Stimulated activated naive CD8-positive, alpha-beta T cell treated with anti-CD3 and anti-CD28 coated beads, Interleukin-15, Interleukin-2, amounts not matched to agents 100 ng/mL and 50 ng/mL, for 24 hours (primary cell): ENCODE measurements at regions not wholly inside any gene's neighbourhood (a gene's known extent, or its start where the extent isn't known, plus 50 kb on each side); places are given as distances from the start of the nearest gene placed in this dataset.

Experiments used
- H3K27ac Mint-ChIP-seq: one replicate; pipeline ENCODE4 v1.8.0; 2021; ENCODE audit warnings: mild to moderate bottlenecking, mixed read lengths
- H3K27me3 Mint-ChIP-seq: one replicate; pipeline ENCODE4 v1.8.0; 2021; ENCODE audit warnings: mixed read lengths
- H3K36me3 Mint-ChIP-seq: one replicate; pipeline ENCODE4 v1.8.0; 2021; ENCODE audit warnings: low read depth, mixed read lengths
- H3K4me1 Mint-ChIP-seq: one replicate; pipeline ENCODE4 v1.8.0; 2021; ENCODE audit warnings: low read depth, mixed read lengths
- H3K4me3 Mint-ChIP-seq: one replicate; pipeline ENCODE4 v1.8.0; 2021; ENCODE audit warnings: mild to moderate bottlenecking, mixed read lengths
- H3K9me3 Mint-ChIP-seq: one replicate; pipeline ENCODE4 v1.8.0; 2021; ENCODE audit warnings: mixed read lengths

GRCh38 chr6:33936886-33937285 lies 133.1 kb upstream of the MLN start:
- H3K4me3 Mint-ChIP-seq, result no peak overlapping the region
- no peaks in the 10 kb centered on the region for H3K9me3 Mint-ChIP-seq
- no peaks in the 10 kb centered on the region for H3K4me1 Mint-ChIP-seq
- no peaks in the 10 kb centered on the region for H3K27me3 Mint-ChIP-seq
- H3K27ac Mint-ChIP-seq, result no peak overlapping the region
- H3K36me3 Mint-ChIP-seq, result no peaks in the 10 kb centered on the region

- H3K27me3 Mint-ChIP-seq, result no peaks in the 10 kb centered on the region
- no peak overlapping the region for H3K27ac Mint-ChIP-seq
- H3K4me1 Mint-ChIP-seq, result peaks cover under 1% of the 10 kb centered on the region
- H3K36me3 Mint-ChIP-seq, result no peaks in the 10 kb centered on the region
- no peaks in the 10 kb centered on the region for H3K9me3 Mint-ChIP-seq
- no peak overlapping the region for H3K4me3 Mint-ChIP-seq
Measured at GRCh38 chr6:33935439-33936080, 131.8 kb upstream of the MLN start.

DNA sequence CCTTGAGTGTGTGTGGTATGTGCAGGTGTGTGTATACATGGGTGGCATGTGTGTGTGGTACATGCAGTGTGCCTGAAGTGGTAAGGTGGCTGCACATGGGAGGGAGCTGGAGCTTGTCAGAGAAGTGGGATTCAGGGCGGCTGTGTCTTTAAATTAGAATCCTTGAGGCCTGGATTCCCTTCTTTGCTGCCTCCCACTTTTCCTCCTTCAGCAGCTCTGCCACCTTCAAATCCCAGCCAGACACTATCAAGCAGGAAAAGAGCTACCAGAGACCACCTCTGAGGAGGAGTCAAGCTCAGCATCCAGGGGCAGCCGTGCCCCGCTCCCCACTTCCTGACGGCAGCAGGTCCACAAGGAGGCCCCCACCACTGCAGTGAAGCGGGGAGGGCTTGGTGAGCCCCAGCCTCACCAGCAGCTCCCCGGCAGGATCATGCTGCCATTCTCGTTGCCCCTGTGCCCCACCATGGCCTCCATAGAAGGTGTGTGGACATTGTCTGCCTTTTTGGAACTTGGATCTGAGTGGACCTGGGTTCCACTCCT lies 131.0 kb upstream of the MLN start:
- Mint-ChIP-seq H3K27me3 (no peaks in the 10 kb centered on the region), H3K4me3 (no peak overlapping the region), H3K36me3 (no peaks in the 10 kb centered on the region), H3K4me1 (peaks cover 5% of the 10 kb centered on the region), H3K27ac (no peak overlapping the region), H3K9me3 (no peaks in the 10 kb centered on the region)

- Mint-ChIP-seq H3K4me1 (peaks cover 6% of the 10 kb centered on the region), H3K36me3 (no peaks in the 10 kb centered on the region), H3K27me3 (no peaks in the 10 kb centered on the region), H3K27ac (no peak overlapping the region), H3K4me3 (no peak overlapping the region), H3K9me3 (no peaks in the 10 kb centered on the region)
Measured at GRCh38 chr6:33933101-33933500, 129.3 kb upstream of the MLN start.

DNA sequence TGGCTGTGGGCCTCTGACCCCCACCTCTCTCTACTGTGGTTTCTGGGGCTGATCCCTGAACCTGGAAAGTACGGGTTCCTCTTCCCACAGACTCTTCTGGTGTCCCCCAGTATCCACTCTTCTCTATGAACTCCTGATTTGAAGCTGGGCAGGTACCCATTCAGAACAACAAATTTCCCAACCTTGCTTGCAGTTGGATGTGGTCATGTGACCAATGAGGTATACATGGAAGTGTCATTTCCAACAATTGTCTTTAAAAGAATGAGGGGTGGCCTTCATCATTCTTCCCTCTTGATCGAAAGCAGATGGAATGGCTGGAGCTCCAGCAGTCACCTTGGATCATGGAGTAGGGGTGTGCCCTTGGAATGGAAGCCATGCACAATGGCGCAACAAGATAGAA lies 128.0 kb upstream of the MLN start:
- no peak overlapping the region for H3K27ac Mint-ChIP-seq
- H3K36me3 Mint-ChIP-seq, result no peaks in the 10 kb centered on the region
- no peak overlapping the region for H3K4me3 Mint-ChIP-seq
- no peaks in the 10 kb centered on the region for H3K9me3 Mint-ChIP-seq
- H3K4me1 Mint-ChIP-seq, result peaks cover 6% of the 10 kb centered on the region
- H3K27me3 Mint-ChIP-seq, result no peaks in the 10 kb centered on the region

DNA sequence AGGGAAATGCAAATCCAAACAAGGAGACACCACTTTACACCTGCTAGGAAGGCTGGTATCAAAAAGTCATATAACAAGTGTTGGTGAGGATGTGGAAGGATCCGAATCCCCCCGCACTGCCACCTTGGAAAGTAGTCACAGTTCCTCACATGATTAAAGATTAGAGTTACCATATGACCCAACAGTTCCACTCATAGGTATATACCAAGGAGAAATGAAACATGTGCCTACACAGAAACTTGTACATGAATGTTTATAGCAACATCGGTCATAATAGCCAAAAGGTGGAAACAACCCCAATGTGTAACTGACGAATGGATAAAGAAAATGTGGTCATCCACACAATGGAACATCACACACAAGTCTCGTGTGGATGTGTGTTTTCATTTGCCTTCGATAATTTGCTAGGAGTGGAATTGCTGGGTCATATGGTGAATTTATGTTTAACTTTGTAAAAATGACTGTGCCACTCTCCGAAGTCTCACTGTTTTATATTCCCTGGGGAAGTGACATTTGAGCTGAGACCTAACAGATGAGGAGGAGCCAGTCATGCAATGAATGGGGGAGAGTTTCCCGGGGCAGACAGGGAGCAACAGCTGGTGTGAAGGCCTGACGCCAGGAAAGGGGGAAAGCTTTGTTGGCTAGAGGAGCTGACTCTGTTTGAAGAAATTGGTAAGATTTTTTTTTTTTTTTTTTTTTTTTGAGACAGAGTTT lies 125.9 kb upstream of the MLN start:
- no peaks in the 10 kb centered on the region for H3K36me3 Mint-ChIP-seq
- H3K9me3 Mint-ChIP-seq, result no peaks in the 10 kb centered on the region
- no peak overlapping the region for H3K4me3 Mint-ChIP-seq
- H3K27me3 Mint-ChIP-seq, result no peaks in the 10 kb centered on the region
- peak overlapping the region; percentile 43 for H3K27ac Mint-ChIP-seq
- peaks cover 6% of the 10 kb centered on the region for H3K4me1 Mint-ChIP-seq

GRCh38 chr6:33927616-33928015 lies 123.8 kb upstream of the MLN start:
- Mint-ChIP-seq H3K4me1 (peaks cover 6% of the 10 kb centered on the region), H3K27me3 (no peaks in the 10 kb centered on the region), H3K4me3 (no peak overlapping the region)

DNA sequence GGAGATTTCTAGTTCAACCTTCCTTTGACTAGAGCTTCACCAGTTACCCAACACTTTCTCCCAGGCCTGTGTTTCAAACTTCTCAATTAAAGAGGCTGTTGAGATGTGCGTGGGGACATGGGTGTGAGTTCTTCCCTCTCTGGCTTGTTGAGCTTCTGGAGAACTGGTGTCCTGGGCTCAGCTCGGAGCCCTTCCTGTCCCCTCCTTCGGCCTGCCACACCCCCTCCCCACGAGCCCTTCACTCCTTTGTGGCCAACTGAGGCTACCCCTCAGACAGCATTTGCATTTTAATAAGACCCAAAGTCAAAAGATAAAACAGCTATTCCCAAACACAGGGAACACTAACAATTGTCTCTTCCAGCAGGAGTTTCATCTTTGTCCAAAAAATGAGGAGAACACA lies 123.3 kb upstream of the MLN start:
- no peak overlapping the region for H3K4me3 Mint-ChIP-seq
- no peaks in the 10 kb centered on the region for H3K27me3 Mint-ChIP-seq
- no peaks in the 10 kb centered on the region for H3K9me3 Mint-ChIP-seq
- no peak overlapping the region for H3K27ac Mint-ChIP-seq
- H3K36me3 Mint-ChIP-seq, result no peaks in the 10 kb centered on the region
- H3K4me1 Mint-ChIP-seq, result peaks cover 6% of the 10 kb centered on the region

More at GRCh38 chr6:33927616-33928015, 123.8 kb upstream of the MLN start:
- Mint-ChIP-seq H3K9me3 (no peaks in the 10 kb centered on the region), H3K36me3 (no peaks in the 10 kb centered on the region), H3K27ac (no peak overlapping the region)

GRCh38 chr6:33926451-33926850 lies 122.6 kb upstream of the MLN start:
- H3K27ac Mint-ChIP-seq, result no peak overlapping the region
- H3K27me3 Mint-ChIP-seq, result no peaks in the 10 kb centered on the region
- H3K4me1 Mint-ChIP-seq, result peaks cover 6% of the 10 kb centered on the region
- H3K36me3 Mint-ChIP-seq, result no peaks in the 10 kb centered on the region
- H3K9me3 Mint-ChIP-seq, result no peaks in the 10 kb centered on the region
- H3K4me3 Mint-ChIP-seq, result no peak overlapping the region

DNA sequence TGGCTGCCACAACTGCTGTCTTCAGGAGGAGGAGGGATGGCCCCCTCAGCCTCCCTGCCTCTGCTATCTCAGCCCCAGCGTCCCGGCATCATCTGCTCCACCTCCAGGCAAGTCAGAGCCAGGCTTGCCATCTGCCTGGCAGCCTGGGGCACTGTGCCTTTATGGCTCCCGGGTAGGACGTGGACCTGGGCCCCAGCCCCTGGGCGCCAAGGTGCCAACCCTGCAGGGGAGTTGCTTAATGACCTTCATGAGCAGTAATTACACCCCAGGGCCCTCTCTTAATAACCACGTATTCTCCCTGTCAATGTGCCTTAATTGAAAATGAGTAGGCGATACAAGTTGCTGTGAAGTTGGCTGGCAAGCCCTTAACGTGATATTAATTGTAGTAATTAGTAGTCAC lies 122.1 kb upstream of the MLN start:
- Mint-ChIP-seq H3K4me3 (no peak overlapping the region), H3K27me3 (no peaks in the 10 kb centered on the region), H3K27ac (no peak overlapping the region), H3K36me3 (no peaks in the 10 kb centered on the region), H3K9me3 (no peaks in the 10 kb centered on the region), H3K4me1 (peaks cover 6% of the 10 kb centered on the region)

DNA sequence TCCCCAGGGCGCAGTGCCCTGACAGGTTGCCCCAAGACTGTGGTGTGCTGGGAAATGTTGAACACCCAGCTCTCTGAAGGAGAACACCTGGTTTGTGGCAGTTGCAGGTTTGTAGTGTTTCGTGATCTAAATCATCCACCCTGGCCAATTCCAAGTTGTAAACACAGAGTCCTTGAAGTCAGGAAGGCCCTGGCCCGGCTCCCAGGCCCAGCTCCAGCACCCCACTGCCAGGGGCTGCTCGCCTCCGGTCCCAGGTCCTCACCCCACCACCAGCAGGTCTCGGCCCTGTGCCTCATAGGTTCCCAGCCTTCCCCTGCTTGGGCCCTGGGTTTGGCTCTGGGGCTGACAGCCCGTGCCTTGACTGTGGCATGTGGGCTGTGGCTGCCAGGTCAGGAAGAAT lies 121.4 kb upstream of the MLN start:
- peaks cover 4% of the 10 kb centered on the region for H3K4me1 Mint-ChIP-seq
- no peaks in the 10 kb centered on the region for H3K9me3 Mint-ChIP-seq
- H3K36me3 Mint-ChIP-seq, result no peaks in the 10 kb centered on the region
- H3K4me3 Mint-ChIP-seq, result no peak overlapping the region
- no peak overlapping the region for H3K27ac Mint-ChIP-seq
- no peaks in the 10 kb centered on the region for H3K27me3 Mint-ChIP-seq

DNA sequence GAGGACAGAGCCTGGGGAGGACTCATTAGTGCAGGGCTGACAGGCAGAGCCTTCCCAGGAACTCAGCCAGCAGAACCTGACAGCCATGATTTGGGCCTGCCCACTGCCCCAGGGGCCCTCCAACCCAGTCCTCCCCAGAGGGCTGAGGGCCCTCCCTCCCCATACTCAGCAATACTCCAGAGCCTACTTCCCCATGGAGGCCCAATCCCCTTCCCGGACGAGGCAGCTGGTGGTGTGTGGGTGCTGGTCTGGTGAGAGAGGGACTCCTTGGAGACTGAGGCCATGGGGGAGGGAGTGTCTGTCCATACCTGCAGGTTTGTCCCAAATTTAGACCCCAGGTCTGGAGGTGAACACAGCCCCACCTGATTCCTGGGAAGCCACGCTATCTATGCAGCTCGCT lies 120.9 kb upstream of the MLN start:
- Mint-ChIP-seq H3K4me3 (no peak overlapping the region), H3K27ac (no peak overlapping the region), H3K36me3 (no peaks in the 10 kb centered on the region), H3K27me3 (no peaks in the 10 kb centered on the region), H3K9me3 (no peaks in the 10 kb centered on the region), H3K4me1 (peaks cover under 1% of the 10 kb centered on the region)

GRCh38 chr6:33923857-33924514 lies 120.2 kb upstream of the MLN start:
- H3K27me3 Mint-ChIP-seq, result no peaks in the 10 kb centered on the region
- no peak overlapping the region for H3K4me3 Mint-ChIP-seq
- H3K27ac Mint-ChIP-seq, result no peak overlapping the region
- no peaks in the 10 kb centered on the region for H3K9me3 Mint-ChIP-seq
- no peaks in the 10 kb centered on the region for H3K4me1 Mint-ChIP-seq
- H3K36me3 Mint-ChIP-seq, result no peaks in the 10 kb centered on the region

GRCh38 chr6:33921745-33922144 lies 117.9 kb upstream of the MLN start:
- Mint-ChIP-seq H3K9me3 (no peaks in the 10 kb centered on the region), H3K27ac (no peak overlapping the region), H3K4me1 (no peaks in the 10 kb centered on the region), H3K4me3 (no peak overlapping the region), H3K27me3 (no peaks in the 10 kb centered on the region), H3K36me3 (no peaks in the 10 kb centered on the region)

GRCh38 chr6:33918175-33918695 lies 114.4 kb upstream of the MLN start:
- H3K27ac Mint-ChIP-seq, result no peak overlapping the region
- peaks cover 26% of the 10 kb centered on the region for H3K4me1 Mint-ChIP-seq
- no peaks in the 10 kb centered on the region for H3K27me3 Mint-ChIP-seq
- H3K9me3 Mint-ChIP-seq, result no peaks in the 10 kb centered on the region
- H3K36me3 Mint-ChIP-seq, result no peaks in the 10 kb centered on the region
- H3K4me3 Mint-ChIP-seq, result no peak overlapping the region
